WTC11 (cell line): ENCODE measurements at regions not wholly inside any gene's neighbourhood (a gene's known extent, or its start where the extent isn't known, plus 50 kb on each side); places are given as distances from the start of the nearest gene placed in this dataset.

Experiments
- ATAC-seq: fragments of 200-7000 bp; cut with Tn5 transposase; 2 replicates; pipeline ENCODE4 v1.10.0; 2021; ENCODE audit warnings: mild to moderate bottlenecking, moderate library complexity
- CTCF ChIA-PET: fragments of 300-600 bp; sonication (Branson Sonifier 250); formaldehyde crosslinking; loops from one replicate; lab custom pipeline; 2021; ENCODE audit warnings: antibody characterized with exemption; lab: Charles Lee
- POLR2A ChIA-PET: fragments of 350-600 bp; sonication (Branson Sonifier 250); formaldehyde crosslinking; loops from one replicate; lab custom pipeline; 2021; ENCODE audit warnings: antibody characterized with exemption; lab: Charles Lee
- DNase-seq: peaks from one replicate; pipeline ENCODE4 v3.0.0; 2021; ENCODE audit warnings: low spot score
- H3K27ac Mint-ChIP-seq: 2 replicates; pipeline ENCODE4 v1.8.0; 2021; ENCODE audit warnings: mixed read lengths
- H3K27me3 Mint-ChIP-seq: 2 replicates; pipeline ENCODE4 v1.8.0; 2021; ENCODE audit warnings: low read depth, mild to moderate bottlenecking, moderate library complexity, mixed read lengths
- H3K36me3 Mint-ChIP-seq: 2 replicates; pipeline ENCODE4 v1.8.0; 2021; ENCODE audit warnings: mixed read lengths
- H3K4me1 Mint-ChIP-seq: 2 replicates; pipeline ENCODE4 v1.8.0; 2022; ENCODE audit warnings: mixed read lengths
- H3K4me3 Mint-ChIP-seq: 2 replicates; pipeline ENCODE4 v1.8.0; 2021; ENCODE audit warnings: mild to moderate bottlenecking, moderate library complexity, mixed read lengths
- H3K9me3 Mint-ChIP-seq: 2 replicates; pipeline ENCODE4 v1.8.0; 2021; ENCODE audit warnings: mixed read lengths
- CREB1 ChIP-seq: sonication (generic); formaldehyde crosslinking; IDR thresholded peaks from 2 replicates; pipeline ENCODE4 v1.8.0; 2023; ENCODE audit warnings: mild to moderate bottlenecking, missing genetic modification reagents
- GABPB1 ChIP-seq: sonication (generic); formaldehyde crosslinking; IDR thresholded peaks from 2 replicates; pipeline ENCODE4 v1.8.1; 2023; ENCODE audit warnings: mild to moderate bottlenecking, missing genetic modification reagents
- GTF2I ChIP-seq: fragments of 250-450 bp; sonication (Bioruptor Pico); conservative IDR thresholded peaks from 2 replicates; pipeline ENCODE4 v1.4.0; 2021; ENCODE audit warnings: mild to moderate bottlenecking
- JUN ChIP-seq: sonication (generic); formaldehyde crosslinking; IDR thresholded peaks from 2 replicates; pipeline ENCODE4 v1.8.0; 2023; ENCODE audit warnings: mild to moderate bottlenecking, missing genetic modification reagents
- MYBL2 ChIP-seq: sonication (generic); formaldehyde crosslinking; IDR thresholded peaks from 2 replicates; pipeline ENCODE4 v1.8.1; 2023; ENCODE audit warnings: mild to moderate bottlenecking, moderate library complexity, missing genetic modification reagents
- SP1 ChIP-seq: sonication (generic); formaldehyde crosslinking; conservative IDR thresholded peaks from 2 replicates; pipeline ENCODE4 v1.8.1; 2022; ENCODE audit warnings: missing genetic modification reagents
- TCF7 ChIP-seq: sonication (generic); formaldehyde crosslinking; IDR thresholded peaks from 2 replicates; pipeline ENCODE4 v1.8.0; 2022; ENCODE audit warnings: mild to moderate bottlenecking, low read depth, missing genetic modification reagents, moderate library complexity
- TP53 ChIP-seq: sonication (generic); formaldehyde crosslinking; IDR thresholded peaks from 2 replicates; pipeline ENCODE4 v1.8.1; 2023; ENCODE audit warnings: mild to moderate bottlenecking, missing genetic modification reagents
- ZBTB21 ChIP-seq: sonication (generic); formaldehyde crosslinking; IDR thresholded peaks from 2 replicates; pipeline ENCODE4 v1.8.1; 2023; ENCODE audit warnings: mild to moderate bottlenecking, missing genetic modification reagents, borderline replicate concordance
- ZNF416 ChIP-seq: fragments of 250-450 bp; sonication (Bioruptor Pico); IDR thresholded peaks from 2 replicates; pipeline ENCODE4 v1.9.0; 2021; ENCODE audit warnings: mild to moderate bottlenecking, inconsistent platforms
- TF ChIP-seq, protein P1 (sequence below): sonication (generic); formaldehyde crosslinking; IDR thresholded peaks from 2 replicates; pipeline ENCODE4 v1.8.1; 2023; ENCODE audit warnings: mild to moderate bottlenecking, missing genetic modification reagents, moderate library complexity
- TF ChIP-seq, protein P2 (sequence below): sonication (generic); formaldehyde crosslinking; conservative IDR thresholded peaks from 2 replicates; pipeline ENCODE4 v1.8.1; 2023; ENCODE audit warnings: mild to moderate bottlenecking, low read depth, missing genetic modification reagents, moderate library complexity
- TF ChIP-seq, protein P3 (sequence below): fragments of 250-450 bp; sonication (Bioruptor Pico); conservative IDR thresholded peaks from 2 replicates; pipeline ENCODE4 v1.9.0; 2021; ENCODE audit warnings: mild to moderate bottlenecking
- TF ChIP-seq, protein P4 (sequence below): sonication (generic); formaldehyde crosslinking; IDR thresholded peaks from 2 replicates; pipeline ENCODE4 v1.8.0; 2023; ENCODE audit warnings: missing genetic modification reagents, mild to moderate bottlenecking, borderline replicate concordance
- TF ChIP-seq, protein P5 (sequence below): sonication (generic); formaldehyde crosslinking; IDR thresholded peaks from 2 replicates; pipeline ENCODE4 v1.8.1; 2023; ENCODE audit warnings: mild to moderate bottlenecking, missing genetic modification reagents
- TF ChIP-seq, protein P6 (sequence below): fragments of 250-450 bp; sonication (Bioruptor Pico); IDR thresholded peaks from 2 replicates; pipeline ENCODE4 v1.9.0; 2021; ENCODE audit warnings: mild to moderate bottlenecking
- TF ChIP-seq, protein P7 (sequence below): sonication (generic); formaldehyde crosslinking; IDR thresholded peaks from 2 replicates; pipeline ENCODE4 v1.8.1; 2022; ENCODE audit warnings: mild to moderate bottlenecking, moderate library complexity, missing genetic modification reagents

DNA sequence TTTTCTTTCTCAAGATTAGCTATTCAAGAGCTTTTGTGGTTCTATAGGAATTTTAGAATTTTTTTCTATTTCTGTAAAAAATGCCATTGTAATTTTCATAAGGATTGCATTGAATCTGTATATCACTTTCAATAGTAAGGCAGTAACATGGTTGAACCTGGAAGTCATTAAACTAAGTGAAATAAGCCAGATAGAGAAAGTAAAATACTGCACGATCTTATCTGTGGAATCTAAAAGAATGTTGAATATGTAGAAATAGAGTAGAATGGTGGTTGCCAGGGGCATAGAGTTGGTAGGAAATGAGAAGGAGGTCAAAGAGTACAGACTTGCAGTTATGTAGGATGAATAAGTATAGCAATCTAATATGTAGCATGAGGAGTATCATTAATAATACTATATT, 1073.5 kb upstream of the LRRN3 start:
- no peaks in the 10 kb centered on the region for H3K9me3 Mint-ChIP-seq

More for the DNA sequence above, 1073.5 kb upstream of the LRRN3 start:
- Mint-ChIP-seq H3K36me3 (no peaks in the 10 kb centered on the region), H3K4me3 (no peak overlapping the region), H3K4me1 (peaks cover 8% of the 10 kb centered on the region), H3K27ac (no peak overlapping the region), H3K27me3 (no peaks in the 10 kb centered on the region)
- ChIA-PET POLR2A (no interaction called here), CTCF (no interaction called here)
- ATAC-seq (no peak), DNase-seq (no peak)
- TF ChIP-seq GTF2I (no peak), JUN (CRISPR knock-in tag) (no peak), CREB1 (CRISPR knock-in tag) (no peak), TP53 (CRISPR knock-in tag) (no peak), TCF7 (CRISPR knock-in tag) (no peak), MYBL2 (no peak), GABPB1 (CRISPR knock-in tag) (no peak), ZBTB21 (CRISPR knock-in tag) (no peak), SP1 (CRISPR knock-in tag) (no peak), ZNF416 (CRISPR knock-in tag) (no peak)
- TF ChIP-seq, protein P1, sequence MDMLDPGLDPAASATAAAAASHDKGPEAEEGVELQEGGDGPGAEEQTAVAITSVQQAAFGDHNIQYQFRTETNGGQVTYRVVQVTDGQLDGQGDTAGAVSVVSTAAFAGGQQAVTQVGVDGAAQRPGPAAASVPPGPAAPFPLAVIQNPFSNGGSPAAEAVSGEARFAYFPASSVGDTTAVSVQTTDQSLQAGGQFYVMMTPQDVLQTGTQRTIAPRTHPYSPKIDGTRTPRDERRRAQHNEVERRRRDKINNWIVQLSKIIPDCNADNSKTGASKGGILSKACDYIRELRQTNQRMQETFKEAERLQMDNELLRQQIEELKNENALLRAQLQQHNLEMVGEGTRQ = no peak
- TF ChIP-seq, protein P2, sequence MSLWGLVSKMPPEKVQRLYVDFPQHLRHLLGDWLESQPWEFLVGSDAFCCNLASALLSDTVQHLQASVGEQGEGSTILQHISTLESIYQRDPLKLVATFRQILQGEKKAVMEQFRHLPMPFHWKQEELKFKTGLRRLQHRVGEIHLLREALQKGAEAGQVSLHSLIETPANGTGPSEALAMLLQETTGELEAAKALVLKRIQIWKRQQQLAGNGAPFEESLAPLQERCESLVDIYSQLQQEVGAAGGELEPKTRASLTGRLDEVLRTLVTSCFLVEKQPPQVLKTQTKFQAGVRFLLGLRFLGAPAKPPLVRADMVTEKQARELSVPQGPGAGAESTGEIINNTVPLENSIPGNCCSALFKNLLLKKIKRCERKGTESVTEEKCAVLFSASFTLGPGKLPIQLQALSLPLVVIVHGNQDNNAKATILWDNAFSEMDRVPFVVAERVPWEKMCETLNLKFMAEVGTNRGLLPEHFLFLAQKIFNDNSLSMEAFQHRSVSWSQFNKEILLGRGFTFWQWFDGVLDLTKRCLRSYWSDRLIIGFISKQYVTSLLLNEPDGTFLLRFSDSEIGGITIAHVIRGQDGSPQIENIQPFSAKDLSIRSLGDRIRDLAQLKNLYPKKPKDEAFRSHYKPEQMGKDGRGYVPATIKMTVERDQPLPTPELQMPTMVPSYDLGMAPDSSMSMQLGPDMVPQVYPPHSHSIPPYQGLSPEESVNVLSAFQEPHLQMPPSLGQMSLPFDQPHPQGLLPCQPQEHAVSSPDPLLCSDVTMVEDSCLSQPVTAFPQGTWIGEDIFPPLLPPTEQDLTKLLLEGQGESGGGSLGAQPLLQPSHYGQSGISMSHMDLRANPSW = no peak
- TF ChIP-seq, protein P3, sequence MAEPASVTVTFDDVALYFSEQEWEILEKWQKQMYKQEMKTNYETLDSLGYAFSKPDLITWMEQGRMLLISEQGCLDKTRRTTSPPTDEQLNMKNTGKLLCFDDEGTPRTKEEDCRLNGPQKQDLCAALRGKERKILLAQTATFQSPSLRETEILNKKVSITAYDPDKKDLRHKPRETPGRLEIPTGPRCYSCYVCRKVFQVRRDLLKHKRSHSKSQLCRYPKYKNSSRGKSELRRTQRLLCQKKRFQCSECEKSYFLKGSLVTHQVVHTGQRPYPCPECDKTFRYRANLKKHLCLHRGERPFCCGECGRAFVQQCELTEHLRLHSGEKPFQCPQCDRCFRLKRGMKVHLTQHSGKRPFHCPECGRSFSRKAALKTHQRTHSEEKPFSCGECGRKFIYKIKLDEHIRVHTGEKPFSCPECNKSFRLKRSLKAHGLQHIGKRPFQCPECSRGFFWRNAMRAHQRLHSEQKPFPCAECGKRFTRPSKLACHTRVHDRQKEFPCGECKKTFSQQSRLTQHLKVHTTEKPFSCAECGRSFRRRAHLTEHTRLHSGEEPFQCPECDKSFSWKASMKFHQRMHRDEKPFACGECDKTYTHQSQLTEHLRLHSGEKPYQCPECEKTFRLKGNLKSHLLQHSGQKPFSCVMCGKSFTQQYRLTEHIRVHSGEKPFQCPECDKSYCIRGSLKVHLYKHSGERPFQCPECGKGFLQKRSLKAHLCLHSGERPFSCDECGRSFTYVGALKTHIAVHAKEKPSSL (CRISPR knock-in tag) = no peak
- TF ChIP-seq, protein P4, sequence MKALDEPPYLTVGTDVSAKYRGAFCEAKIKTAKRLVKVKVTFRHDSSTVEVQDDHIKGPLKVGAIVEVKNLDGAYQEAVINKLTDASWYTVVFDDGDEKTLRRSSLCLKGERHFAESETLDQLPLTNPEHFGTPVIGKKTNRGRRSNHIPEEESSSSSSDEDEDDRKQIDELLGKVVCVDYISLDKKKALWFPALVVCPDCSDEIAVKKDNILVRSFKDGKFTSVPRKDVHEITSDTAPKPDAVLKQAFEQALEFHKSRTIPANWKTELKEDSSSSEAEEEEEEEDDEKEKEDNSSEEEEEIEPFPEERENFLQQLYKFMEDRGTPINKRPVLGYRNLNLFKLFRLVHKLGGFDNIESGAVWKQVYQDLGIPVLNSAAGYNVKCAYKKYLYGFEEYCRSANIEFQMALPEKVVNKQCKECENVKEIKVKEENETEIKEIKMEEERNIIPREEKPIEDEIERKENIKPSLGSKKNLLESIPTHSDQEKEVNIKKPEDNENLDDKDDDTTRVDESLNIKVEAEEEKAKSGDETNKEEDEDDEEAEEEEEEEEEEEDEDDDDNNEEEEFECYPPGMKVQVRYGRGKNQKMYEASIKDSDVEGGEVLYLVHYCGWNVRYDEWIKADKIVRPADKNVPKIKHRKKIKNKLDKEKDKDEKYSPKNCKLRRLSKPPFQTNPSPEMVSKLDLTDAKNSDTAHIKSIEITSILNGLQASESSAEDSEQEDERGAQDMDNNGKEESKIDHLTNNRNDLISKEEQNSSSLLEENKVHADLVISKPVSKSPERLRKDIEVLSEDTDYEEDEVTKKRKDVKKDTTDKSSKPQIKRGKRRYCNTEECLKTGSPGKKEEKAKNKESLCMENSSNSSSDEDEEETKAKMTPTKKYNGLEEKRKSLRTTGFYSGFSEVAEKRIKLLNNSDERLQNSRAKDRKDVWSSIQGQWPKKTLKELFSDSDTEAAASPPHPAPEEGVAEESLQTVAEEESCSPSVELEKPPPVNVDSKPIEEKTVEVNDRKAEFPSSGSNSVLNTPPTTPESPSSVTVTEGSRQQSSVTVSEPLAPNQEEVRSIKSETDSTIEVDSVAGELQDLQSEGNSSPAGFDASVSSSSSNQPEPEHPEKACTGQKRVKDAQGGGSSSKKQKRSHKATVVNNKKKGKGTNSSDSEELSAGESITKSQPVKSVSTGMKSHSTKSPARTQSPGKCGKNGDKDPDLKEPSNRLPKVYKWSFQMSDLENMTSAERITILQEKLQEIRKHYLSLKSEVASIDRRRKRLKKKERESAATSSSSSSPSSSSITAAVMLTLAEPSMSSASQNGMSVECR (CRISPR knock-in tag) = no peak
- TF ChIP-seq, protein P5, sequence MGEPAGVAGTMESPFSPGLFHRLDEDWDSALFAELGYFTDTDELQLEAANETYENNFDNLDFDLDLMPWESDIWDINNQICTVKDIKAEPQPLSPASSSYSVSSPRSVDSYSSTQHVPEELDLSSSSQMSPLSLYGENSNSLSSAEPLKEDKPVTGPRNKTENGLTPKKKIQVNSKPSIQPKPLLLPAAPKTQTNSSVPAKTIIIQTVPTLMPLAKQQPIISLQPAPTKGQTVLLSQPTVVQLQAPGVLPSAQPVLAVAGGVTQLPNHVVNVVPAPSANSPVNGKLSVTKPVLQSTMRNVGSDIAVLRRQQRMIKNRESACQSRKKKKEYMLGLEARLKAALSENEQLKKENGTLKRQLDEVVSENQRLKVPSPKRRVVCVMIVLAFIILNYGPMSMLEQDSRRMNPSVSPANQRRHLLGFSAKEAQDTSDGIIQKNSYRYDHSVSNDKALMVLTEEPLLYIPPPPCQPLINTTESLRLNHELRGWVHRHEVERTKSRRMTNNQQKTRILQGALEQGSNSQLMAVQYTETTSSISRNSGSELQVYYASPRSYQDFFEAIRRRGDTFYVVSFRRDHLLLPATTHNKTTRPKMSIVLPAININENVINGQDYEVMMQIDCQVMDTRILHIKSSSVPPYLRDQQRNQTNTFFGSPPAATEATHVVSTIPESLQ (CRISPR knock-in tag) = no peak
- TF ChIP-seq, protein P6, sequence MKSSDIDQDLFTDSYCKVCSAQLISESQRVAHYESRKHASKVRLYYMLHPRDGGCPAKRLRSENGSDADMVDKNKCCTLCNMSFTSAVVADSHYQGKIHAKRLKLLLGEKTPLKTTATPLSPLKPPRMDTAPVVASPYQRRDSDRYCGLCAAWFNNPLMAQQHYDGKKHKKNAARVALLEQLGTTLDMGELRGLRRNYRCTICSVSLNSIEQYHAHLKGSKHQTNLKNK (CRISPR knock-in tag) = no peak
- TF ChIP-seq, protein P7, sequence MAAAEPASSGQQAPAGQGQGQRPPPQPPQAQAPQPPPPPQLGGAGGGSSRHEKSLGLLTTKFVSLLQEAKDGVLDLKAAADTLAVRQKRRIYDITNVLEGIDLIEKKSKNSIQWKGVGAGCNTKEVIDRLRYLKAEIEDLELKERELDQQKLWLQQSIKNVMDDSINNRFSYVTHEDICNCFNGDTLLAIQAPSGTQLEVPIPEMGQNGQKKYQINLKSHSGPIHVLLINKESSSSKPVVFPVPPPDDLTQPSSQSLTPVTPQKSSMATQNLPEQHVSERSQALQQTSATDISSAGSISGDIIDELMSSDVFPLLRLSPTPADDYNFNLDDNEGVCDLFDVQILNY = no peak
